ENCODE measurements at regions not wholly inside any gene's neighbourhood (a gene's known extent, or its start where the extent isn't known, plus 50 kb on each side); places are given as distances from the start of the nearest gene placed in this dataset.

GRCh38 chr2:12141618-12142258, 395.3 kb downstream of the LPIN1 start:
- no peak for TF ChIP-seq CTCF (IDR thresholded peaks at IDR 0.05)
- Histone ChIP-seq H3K27me3 (no peaks in the 10 kb centered on the region), H3K9me3 (no peaks in the 10 kb centered on the region), H3K4me1 (peaks cover 0 to 3% (median 0%) of the 10 kb centered on the region in 4 donors), H3K4me3 (no peak overlapping the region), H3K36me3 (no peaks in the 10 kb centered on the region), H3K27ac (no peak overlapping the region)
- intact Hi-C loops (cut with DNase I; ENCODE audit: low total_unique reads): no loop called here
- no peak for DNase-seq

DNA sequence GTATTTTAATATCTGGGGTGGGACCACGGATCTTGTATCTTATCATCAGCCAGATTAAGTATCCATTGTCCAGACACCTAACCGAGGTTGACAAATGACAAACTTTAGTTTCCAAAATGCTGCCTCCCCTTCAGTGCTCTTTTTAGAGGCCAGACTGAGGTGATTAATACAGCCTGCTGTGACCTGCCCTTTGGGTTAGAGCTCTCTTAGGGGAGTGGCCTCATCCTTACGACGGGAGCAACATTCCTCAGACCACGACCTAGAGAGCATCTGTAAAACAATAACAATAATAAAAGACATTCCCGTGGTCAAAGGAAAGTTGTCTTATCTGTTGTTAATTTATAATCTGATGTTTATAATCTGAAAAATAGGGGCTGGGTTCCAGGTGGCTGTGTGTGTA, 405.3 kb downstream of the LPIN1 start:
- intact Hi-C loops (cut with DNase I; ENCODE audit: low total_unique reads): no loop called here
- no peak for DNase-seq
- Histone ChIP-seq H3K27ac (no peak overlapping the region), H3K36me3 (no peaks in the 10 kb centered on the region), H3K4me3 (no peak overlapping the region), H3K27me3 (no peaks in the 10 kb centered on the region), H3K4me1 (peaks cover 0 to 15% (median 0%) of the 10 kb centered on the region in 4 donors), H3K9me3 (no peaks in the 10 kb centered on the region)
- TF ChIP-seq CTCF (IDR thresholded peaks at IDR 0.05): no peak

GRCh38 chr2:12152888-12153287, 406.5 kb downstream of the LPIN1 start:
- intact Hi-C loops (cut with DNase I; ENCODE audit: low total_unique reads): no loop called here
- DNase-seq: no peak
- Histone ChIP-seq H3K4me3 (no peak overlapping the region), H3K27ac (no peak overlapping the region), H3K27me3 (no peaks in the 10 kb centered on the region), H3K9me3 (no peaks in the 10 kb centered on the region), H3K4me1 (peaks cover 0 to 15% (median 0%) of the 10 kb centered on the region in 4 donors), H3K36me3 (no peaks in the 10 kb centered on the region)
- TF ChIP-seq CTCF (IDR thresholded peaks at IDR 0.05): no peak

DNA sequence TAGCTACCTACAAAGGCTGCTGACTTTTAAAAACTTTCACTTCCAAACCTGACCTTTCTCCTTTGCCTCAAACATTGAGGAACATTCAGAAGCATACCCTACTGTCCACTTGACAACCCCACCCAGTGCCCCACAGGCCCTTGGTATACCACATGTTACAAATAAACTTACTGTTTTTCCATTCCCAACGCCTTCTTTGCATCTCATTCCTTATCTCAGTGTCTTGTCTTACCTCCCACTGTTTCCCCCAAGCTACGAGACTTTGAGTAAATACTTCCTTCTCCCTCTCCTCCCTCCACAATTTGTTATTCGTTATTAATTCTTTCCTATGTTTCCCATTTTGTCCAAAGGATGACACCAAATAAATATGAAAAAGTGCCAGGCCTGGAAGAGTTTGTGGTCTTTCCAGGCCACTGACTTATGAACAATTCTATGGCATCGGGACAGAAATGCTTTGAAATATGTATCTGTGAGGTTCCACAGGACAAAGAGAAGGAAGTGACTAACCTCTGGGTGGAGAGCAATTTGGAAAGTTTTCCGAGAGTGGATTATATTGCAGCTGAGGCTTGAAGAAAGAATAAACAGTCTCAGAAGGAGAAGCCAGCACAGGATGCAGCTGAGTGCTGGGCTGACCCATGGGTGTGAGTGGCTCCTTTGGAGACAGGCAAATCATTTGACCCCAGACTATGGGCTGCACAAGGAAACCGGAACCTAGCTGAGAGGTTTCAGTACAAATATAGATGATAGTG, 409.0 kb downstream of the LPIN1 start:
- intact Hi-C loops (cut with DNase I; ENCODE audit: low total_unique reads): no loop called here
- TF ChIP-seq CTCF (IDR thresholded peaks at IDR 0.05): no peak
- Histone ChIP-seq H3K9me3 (no peaks in the 10 kb centered on the region), H3K27me3 (no peaks in the 10 kb centered on the region), H3K27ac (peak overlapping the region in 1 of 2 donors; percentile 21), H3K4me1 (peaks cover 0 to 15% (median 0%) of the 10 kb centered on the region in 4 donors), H3K36me3 (no peaks in the 10 kb centered on the region), H3K4me3 (no peak overlapping the region)
- peak in 1 of 2 donors; percentile 56 for DNase-seq

DNA sequence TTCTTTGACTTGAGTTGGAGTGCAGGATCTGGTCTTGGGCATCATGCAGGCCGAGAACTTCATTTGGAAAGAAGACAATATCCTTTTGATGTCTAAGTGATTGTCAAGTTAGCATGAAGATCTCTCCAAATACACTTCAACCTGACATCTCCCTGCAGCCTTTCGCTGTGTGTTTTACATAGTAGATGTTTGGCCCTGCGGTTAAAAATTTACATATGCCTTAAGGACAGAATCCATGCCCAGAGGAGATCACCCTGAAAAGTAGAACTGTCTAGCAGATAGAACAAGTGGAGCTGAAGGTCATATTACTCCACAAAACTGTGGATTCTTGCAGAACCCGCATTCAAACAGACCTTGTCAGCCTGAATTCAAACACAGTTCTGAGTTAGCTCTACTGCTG, 409.9 kb downstream of the LPIN1 start:
- Histone ChIP-seq H3K9me3 (no peaks in the 10 kb centered on the region), H3K27me3 (no peaks in the 10 kb centered on the region), H3K27ac (no peak overlapping the region), H3K4me3 (no peak overlapping the region), H3K4me1 (peaks cover 0 to 15% (median 0%) of the 10 kb centered on the region in 4 donors), H3K36me3 (no peaks in the 10 kb centered on the region)
- TF ChIP-seq CTCF (IDR thresholded peaks at IDR 0.05): no peak
- intact Hi-C loops (cut with DNase I; ENCODE audit: low total_unique reads): no loop called here
- DNase-seq: no peak

Data from tibial artery (tissue), 4 donors.